B cell (primary cell): ENCODE measurements at regions not wholly inside any gene's neighbourhood (a gene's known extent, or its start where the extent isn't known, plus 50 kb on each side); places are given as distances from the start of the nearest gene placed in this dataset.
"Not testable (repeated sequence)": the region's sequence is repeated elsewhere in the genome, so short reads cannot be mapped to it uniquely, and the experiment has no call there.

ENCODE experiments used
- ATAC-seq: fragments of 200-7000 bp; cut with Tn5 transposase; one replicate; pipeline ENCODE4 v1.10.0; 2021; ENCODE audit warnings: low read depth, mild to moderate bottlenecking, moderate number of reproducible peaks, moderate library complexity
- CTCF ChIA-PET: fragments of 350-600 bp; sonication (Branson Sonifier 250); formaldehyde crosslinking; loops from one replicate; lab custom pipeline; 2021; ENCODE audit warnings: antibody characterized with exemption, inconsistent platforms; lab: Charles Lee
- POLR2A ChIA-PET: fragments of 350-600 bp; sonication (Branson Sonifier 250); formaldehyde crosslinking; loops from one replicate; lab custom pipeline; 2021; ENCODE audit warnings: antibody characterized with exemption; lab: Charles Lee
- DNase-seq: peaks from one replicate; pipeline ENCODE4 v3.0.0; 2013
- H2AFZ ChIP-seq: 2 replicates; pipeline ENCODE4 v1.6.1; 2012; ENCODE audit warnings: mild to moderate bottlenecking, low read depth, low read length; ENCODE audit not compliant: insufficient read depth, poor library complexity, severe bottlenecking
- H3K27ac ChIP-seq, 2 donors: 1 replicate in 1 of 2; 2 replicates in 1 of 2; pipeline ENCODE4 v1.5.1; 2012 to 2013; ENCODE audit warnings: low read length in 2 of 2, mild to moderate bottlenecking in 2 of 2, moderate library complexity in 1 of 2
- H3K27me3 ChIP-seq, 4 experiments: fragments of 200-600 bp in 1 of 4; sonication (generic) in 1 of 4; replicated peaks in 1 of 4; 1 replicate in 2 of 4; 2 replicates in 2 of 4; pipeline versions ENCODE4 v1.6.1 to v1.7.0; 2013 to 2016; ENCODE audit warnings: low read length in 3 of 4, mild to moderate bottlenecking in 2 of 4, mixed read lengths in 1 of 4, moderate library complexity in 1 of 4; ENCODE audit not compliant: insufficient read depth in 4 of 4, control insufficient read depth in 3 of 4; ENCODE audit errors: control extremely low read depth in 1 of 4
- H3K36me3 ChIP-seq, 2 experiments: replicated peaks in 1 of 2; 1 replicate in 1 of 2; 2 replicates in 1 of 2; pipeline versions ENCODE4 v1.6.1 to v1.7.1; 2013; ENCODE audit warnings: low read length in 1 of 2; ENCODE audit not compliant: insufficient read depth in 2 of 2, control insufficient read depth in 1 of 2; ENCODE audit errors: control extremely low read depth in 1 of 2, extremely low read depth in 1 of 2
- H3K4me1 ChIP-seq, 2 donors: fragments of 200-600 bp in 1 of 2; sonication (generic) in 1 of 2; 1 replicate in 1 of 2; 2 replicates in 1 of 2; pipeline versions ENCODE4 v1.5.1 to v1.6.1; 2013 to 2017; ENCODE audit warnings: low read length in 2 of 2; ENCODE audit not compliant: control insufficient read depth in 2 of 2, insufficient read depth in 2 of 2
- H3K4me2 ChIP-seq: replicated peaks from 2 replicates; pipeline ENCODE3; 2012; ENCODE audit warnings: mild to moderate bottlenecking, low read depth, low read length; ENCODE audit not compliant: poor library complexity, severe bottlenecking
- H3K4me3 ChIP-seq, 5 experiments: fragments of 200-600 bp in 1 of 5; sonication (generic) in 1 of 5; 1 replicate in 3 of 5; 2 replicates in 2 of 5; pipeline versions ENCODE4 v1.5.1 to v1.7.0; 2011 to 2016; ENCODE audit warnings: low read length in 4 of 5, mild to moderate bottlenecking in 4 of 5, low read depth in 2 of 5, control low read depth in 1 of 5, moderate library complexity in 1 of 5; ENCODE audit not compliant: insufficient read depth in 1 of 5; ENCODE audit errors: control extremely low read depth in 1 of 5, extremely low read depth in 1 of 5
- H3K79me2 ChIP-seq: fragments of 200-600 bp; sonication (generic); one replicate; pipeline ENCODE4 v1.6.0; 2016; ENCODE audit warnings: low read length; ENCODE audit not compliant: control insufficient read depth, insufficient read depth
- H3K9ac ChIP-seq: fragments of 200-600 bp; sonication (generic); 2 replicates; pipeline ENCODE4 v1.6.1; 2017; ENCODE audit warnings: mild to moderate bottlenecking, low read length, moderate library complexity
- H3K9me3 ChIP-seq, 3 donors: one replicate each; pipeline versions ENCODE4 v1.6.1 to v1.7.1; 2013; ENCODE audit warnings: low read length in 2 of 3; ENCODE audit not compliant: control insufficient read depth in 2 of 3, insufficient read depth in 1 of 3; ENCODE audit errors: control extremely low read depth in 1 of 3
- H4K20me1 ChIP-seq: 2 replicates; pipeline ENCODE4 v1.6.0; 2012; ENCODE audit warnings: mild to moderate bottlenecking, low read length; ENCODE audit not compliant: insufficient read depth, control insufficient read depth, poor library complexity, severe bottlenecking
- H3K27ac Mint-ChIP-seq: one replicate; pipeline ENCODE4 v1.8.0; 2021; ENCODE audit warnings: mixed read lengths
- H3K27me3 Mint-ChIP-seq: one replicate; pipeline ENCODE4 v1.8.0; 2021; ENCODE audit warnings: mixed read lengths
- H3K4me1 Mint-ChIP-seq: one replicate; pipeline ENCODE4 v1.8.0; 2021; ENCODE audit warnings: mixed read lengths
- H3K4me3 Mint-ChIP-seq: one replicate; pipeline ENCODE4 v1.8.0; 2021; ENCODE audit warnings: mixed read lengths
- H3K9me3 Mint-ChIP-seq: one replicate; pipeline ENCODE4 v1.8.0; 2022; ENCODE audit warnings: mixed read lengths; ENCODE audit not compliant: insufficient read depth
- EZH2 ChIP-seq: IDR thresholded peaks from 2 replicates; pipeline ENCODE4 v1.6.1; 2012; ENCODE audit warnings: borderline replicate concordance, low read depth, mild to moderate bottlenecking, moderate library complexity, low read length; ENCODE audit not compliant: insufficient read depth, poor library complexity, severe bottlenecking
- whole genome bisulfite sequencing: methylation state at CpG from one replicate; pipeline ENCODE4 v1.1.5; 2013; ENCODE audit warnings: missing lambda C conversion rate; ENCODE audit not compliant: insufficient coverage; 5-methylcytosine and 5-hydroxymethylcytosine counted together
- intact Hi-C: fragments of 100-400 bp; cut with micrococcal nuclease; formaldehyde crosslinking; loops from one replicate; pipeline ENCODE4 v1.10.0; 2022
- TF ChIP-seq, protein P1 (sequence below): fragments of 200-600 bp; IDR thresholded peaks from one replicate; pipeline ENCODE4 v1.8.0; 2022; ENCODE audit warnings: antibody characterized with exemption, mild to moderate bottlenecking

DNA sequence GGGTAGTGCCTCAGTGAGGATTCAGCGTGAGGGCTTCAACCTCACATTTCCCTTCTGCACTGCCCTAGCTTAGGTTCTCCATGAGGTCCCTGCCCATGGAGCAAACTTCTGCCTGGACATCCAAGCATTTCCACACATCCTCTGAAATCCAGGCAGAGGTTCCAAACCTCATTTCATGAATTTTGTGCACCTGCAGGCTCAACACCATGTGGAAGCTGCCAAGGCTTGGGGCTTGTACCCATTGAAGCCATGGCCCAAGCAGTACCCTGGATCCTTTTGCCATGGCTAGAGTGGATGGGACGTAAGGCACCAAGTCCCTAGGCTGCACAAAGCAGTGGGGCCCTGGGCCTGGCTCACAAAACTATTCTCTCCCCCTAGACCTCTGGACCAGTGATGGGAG is 877.1 kb upstream of the KLHL1 start:
- WGBS: 71% methylated on average over 1 of the region's 2 CpGs
- ATAC-seq: no peak
- intact Hi-C loops: no loop called here
- H3K27me3 ChIP-seq: no peaks in the 10 kb centered on the region
- H3K9me3 Mint-ChIP-seq: no peaks in the 10 kb centered on the region
- no peak overlapping the region for H3K27ac Mint-ChIP-seq
- H3K36me3 ChIP-seq: no peaks in the 10 kb centered on the region
- H3K4me1 ChIP-seq: no peaks in the 10 kb centered on the region
- H3K27me3 Mint-ChIP-seq: no peaks in the 10 kb centered on the region
- TF ChIP-seq EZH2: no peak
- TF ChIP-seq, protein P1, sequence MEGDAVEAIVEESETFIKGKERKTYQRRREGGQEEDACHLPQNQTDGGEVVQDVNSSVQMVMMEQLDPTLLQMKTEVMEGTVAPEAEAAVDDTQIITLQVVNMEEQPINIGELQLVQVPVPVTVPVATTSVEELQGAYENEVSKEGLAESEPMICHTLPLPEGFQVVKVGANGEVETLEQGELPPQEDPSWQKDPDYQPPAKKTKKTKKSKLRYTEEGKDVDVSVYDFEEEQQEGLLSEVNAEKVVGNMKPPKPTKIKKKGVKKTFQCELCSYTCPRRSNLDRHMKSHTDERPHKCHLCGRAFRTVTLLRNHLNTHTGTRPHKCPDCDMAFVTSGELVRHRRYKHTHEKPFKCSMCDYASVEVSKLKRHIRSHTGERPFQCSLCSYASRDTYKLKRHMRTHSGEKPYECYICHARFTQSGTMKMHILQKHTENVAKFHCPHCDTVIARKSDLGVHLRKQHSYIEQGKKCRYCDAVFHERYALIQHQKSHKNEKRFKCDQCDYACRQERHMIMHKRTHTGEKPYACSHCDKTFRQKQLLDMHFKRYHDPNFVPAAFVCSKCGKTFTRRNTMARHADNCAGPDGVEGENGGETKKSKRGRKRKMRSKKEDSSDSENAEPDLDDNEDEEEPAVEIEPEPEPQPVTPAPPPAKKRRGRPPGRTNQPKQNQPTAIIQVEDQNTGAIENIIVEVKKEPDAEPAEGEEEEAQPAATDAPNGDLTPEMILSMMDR: no peak
- H3K27ac ChIP-seq: no peak overlapping the region
- H3K4me3 Mint-ChIP-seq: no peak overlapping the region
- no peaks in the 10 kb centered on the region for H4K20me1 ChIP-seq
- ChIA-PET POLR2A (no interaction called here), CTCF (no interaction called here)
- H3K4me2 ChIP-seq: no peak overlapping the region
- no peak overlapping the region for H3K9ac ChIP-seq
- H3K4me3 ChIP-seq: no peak overlapping the region
- no peak for DNase-seq
- no peaks in the 10 kb centered on the region for H3K79me2 ChIP-seq
- H3K9me3 ChIP-seq: peaks cover 0 to 3% (median 1%) of the 10 kb centered on the region in 3 donors
- H2AFZ ChIP-seq: no peak overlapping the region
- no peaks in the 10 kb centered on the region for H3K4me1 Mint-ChIP-seq

- H3K27ac Mint-ChIP-seq, DNase-seq, H3K27me3 ChIP-seq, H3K4me1 ChIP-seq, H3K27me3 Mint-ChIP-seq, H3K9ac ChIP-seq, H4K20me1 ChIP-seq, CTCF ChIA-PET, ATAC-seq, H2AFZ ChIP-seq, H3K36me3 ChIP-seq, H3K4me3 Mint-ChIP-seq, H3K9me3 ChIP-seq, POLR2A ChIA-PET, H3K4me2 ChIP-seq, H3K27ac ChIP-seq, H3K4me1 Mint-ChIP-seq, H3K9me3 Mint-ChIP-seq, intact Hi-C loops, H3K4me3 ChIP-seq, H3K79me2 ChIP-seq: not testable (repeated sequence)
Measured at GRCh38 chr13:70981219-70981618, 873.0 kb upstream of the KLHL1 start.
